ENCODE measurements at regions not wholly inside any gene's neighbourhood (a gene's known extent, or its start where the extent isn't known, plus 50 kb on each side); places are given as distances from the start of the nearest gene placed in this dataset.
A peak's percentile ranks its signal among the peaks of the same experiment; 100 is the strongest.

DNA sequence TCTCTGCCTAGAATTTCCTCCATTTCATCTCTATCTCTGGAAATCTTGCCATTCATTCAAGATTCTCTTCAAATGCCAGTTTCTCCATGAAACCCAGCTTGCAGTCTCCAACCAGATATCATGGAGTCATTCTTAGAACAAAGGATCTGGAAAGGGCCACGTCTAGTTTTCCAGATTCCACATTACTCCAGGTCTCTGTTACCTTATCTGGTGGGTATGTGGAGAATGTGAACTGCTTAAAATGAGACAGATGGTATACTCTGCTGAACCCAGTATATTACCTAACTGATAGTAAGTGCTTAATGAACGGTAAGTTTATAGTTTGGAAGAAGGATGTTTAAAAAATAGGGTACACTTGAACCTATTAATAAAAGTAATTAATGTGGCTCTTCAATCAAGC is 52.3 kb upstream of the ZSWIM6 start:
- DNase-seq (no peak), ATAC-seq (no peak)
- Histone ChIP-seq H3K9ac (ENCODE audit: low read length) (no peak overlapping the region), H3K4me1 (ENCODE audit: insufficient read depth, low read length) (peaks cover 28% of the 10 kb centered on the region), H3F3A (ENCODE audit: low read length, unreplicated experiment) (no peaks in the 10 kb centered on the region), H4K20me1 (ENCODE audit: low read length) (no peaks in the 10 kb centered on the region), H3K27me3 (ENCODE audit: low read length) (no peaks in the 10 kb centered on the region), H2AFZ (ENCODE audit: low read length) (no peak overlapping the region), H3K79me2 (ENCODE audit: low read length) (no peaks in the 10 kb centered on the region), H3K4me2 (ENCODE audit: low read length) (peak overlapping the region; percentile 48; the same call in 1 of the 2 replicates), H3K9me2 (replicated peaks; ENCODE audit: low read length) (no peaks in the 10 kb centered on the region), H3K36me3 (ENCODE audit: low read depth, low read length) (no peaks in the 10 kb centered on the region), H3K9me3 (ENCODE audit: low read length) (no peaks in the 10 kb centered on the region), H3K4me3 (ENCODE audit: low read length) (no peak overlapping the region), H3K27ac (ENCODE audit: low read length) (no peak overlapping the region)
- ChIA-PET CTCF (no interaction called here), POLR2A (ENCODE audit: unreplicated experiment) (interaction anchor here (0.6 kb wide), 1 partner anchor 1728 kb away, joined by 8 read pairs; no protein-coding TSS in a partner anchor)
- no TSS peak for BruUV-seq (replicated peaks)
- intact Hi-C loops (cut with micrococcal nuclease), result loop anchor here (1.0 kb wide), 1 partner anchor 13 kb away; no protein-coding TSS in a partner anchor
- TF ChIP-seq, protein P1, sequence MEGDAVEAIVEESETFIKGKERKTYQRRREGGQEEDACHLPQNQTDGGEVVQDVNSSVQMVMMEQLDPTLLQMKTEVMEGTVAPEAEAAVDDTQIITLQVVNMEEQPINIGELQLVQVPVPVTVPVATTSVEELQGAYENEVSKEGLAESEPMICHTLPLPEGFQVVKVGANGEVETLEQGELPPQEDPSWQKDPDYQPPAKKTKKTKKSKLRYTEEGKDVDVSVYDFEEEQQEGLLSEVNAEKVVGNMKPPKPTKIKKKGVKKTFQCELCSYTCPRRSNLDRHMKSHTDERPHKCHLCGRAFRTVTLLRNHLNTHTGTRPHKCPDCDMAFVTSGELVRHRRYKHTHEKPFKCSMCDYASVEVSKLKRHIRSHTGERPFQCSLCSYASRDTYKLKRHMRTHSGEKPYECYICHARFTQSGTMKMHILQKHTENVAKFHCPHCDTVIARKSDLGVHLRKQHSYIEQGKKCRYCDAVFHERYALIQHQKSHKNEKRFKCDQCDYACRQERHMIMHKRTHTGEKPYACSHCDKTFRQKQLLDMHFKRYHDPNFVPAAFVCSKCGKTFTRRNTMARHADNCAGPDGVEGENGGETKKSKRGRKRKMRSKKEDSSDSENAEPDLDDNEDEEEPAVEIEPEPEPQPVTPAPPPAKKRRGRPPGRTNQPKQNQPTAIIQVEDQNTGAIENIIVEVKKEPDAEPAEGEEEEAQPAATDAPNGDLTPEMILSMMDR (conservative IDR thresholded peaks at IDR 0.05; ENCODE audit: low read depth, low read length), result no peak
- no peak for TF ChIP-seq EZH2phosphoT487 (IDR thresholded peaks at IDR 0.05; ENCODE audit: borderline replicate concordance, low read length)
- TF ChIP-seq EZH2 (IDR thresholded peaks at IDR 0.05; ENCODE audit: low read length, unreplicated experiment), result no peak

DNA sequence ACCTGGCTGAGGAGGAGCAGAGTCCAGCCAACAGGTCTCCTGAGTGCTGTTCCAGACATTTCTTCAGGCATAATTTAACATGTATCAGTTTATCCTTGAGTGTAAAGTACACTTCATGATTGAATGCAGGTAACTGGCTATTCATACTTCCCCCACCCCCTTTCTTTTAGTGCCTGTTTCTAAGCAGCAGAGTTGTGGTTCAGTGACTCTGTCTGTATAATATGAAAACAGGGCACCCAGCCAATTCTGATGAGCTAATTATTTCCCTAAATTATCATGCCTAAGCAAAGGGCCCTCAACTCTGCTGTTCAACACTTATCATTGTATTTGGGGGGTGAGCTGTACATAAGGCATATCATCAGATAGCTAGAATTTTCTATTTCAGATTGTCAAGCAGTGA is 51.9 kb upstream of the ZSWIM6 start:
- no peak overlapping the region for H3K27ac ChIP-seq (ENCODE audit: low read length)

More for the DNA sequence above, 51.9 kb upstream of the ZSWIM6 start:
- no peaks in the 10 kb centered on the region for H3K79me2 ChIP-seq (ENCODE audit: low read length)
- POLR2A ChIA-PET (ENCODE audit: unreplicated experiment), result interaction anchor here (0.6 kb wide), 1 partner anchor 1728 kb away, joined by 8 read pairs; no protein-coding TSS in a partner anchor
- H4K20me1 ChIP-seq (ENCODE audit: low read length), result no peaks in the 10 kb centered on the region
- intact Hi-C loops (cut with micrococcal nuclease), result no loop called here
- peaks cover 27% of the 10 kb centered on the region for H3K4me1 ChIP-seq (ENCODE audit: insufficient read depth, low read length)
- H3K9ac ChIP-seq (ENCODE audit: low read length), result no peak overlapping the region
- TF ChIP-seq EZH2phosphoT487 (IDR thresholded peaks at IDR 0.05; ENCODE audit: borderline replicate concordance, low read length) (no peak), EZH2 (IDR thresholded peaks at IDR 0.05; ENCODE audit: low read length, unreplicated experiment) (no peak)
- TF ChIP-seq, protein P1 (conservative IDR thresholded peaks at IDR 0.05; ENCODE audit: low read depth, low read length), result no peak
- H3K9me3 ChIP-seq (ENCODE audit: low read length), result no peaks in the 10 kb centered on the region
- no peaks in the 10 kb centered on the region for H3F3A ChIP-seq (ENCODE audit: low read length, unreplicated experiment)
- ATAC-seq (peak; percentile 51), DNase-seq (peak; percentile 68)
- no peaks in the 10 kb centered on the region for H3K9me2 ChIP-seq (replicated peaks; ENCODE audit: low read length)
- no peak overlapping the region for H3K4me3 ChIP-seq (ENCODE audit: low read length)
- CTCF ChIA-PET, result interaction anchor here (0.6 kb wide), 1 partner anchor 10 kb away, joined by 4 read pairs; no protein-coding TSS in a partner anchor
- H3K36me3 ChIP-seq (ENCODE audit: low read depth, low read length), result no peaks in the 10 kb centered on the region
- H3K4me2 ChIP-seq (ENCODE audit: low read length), result peak overlapping the region; percentile 48; the same call in 1 of the 2 replicates
- no peaks in the 10 kb centered on the region for H3K27me3 ChIP-seq (ENCODE audit: low read length)
- no peak overlapping the region for H2AFZ ChIP-seq (ENCODE audit: low read length)
- BruUV-seq (replicated peaks), result no TSS peak
